Esophagus (tissue), 2 donors: ENCODE measurements at regions not wholly inside any gene's neighbourhood (a gene's known extent, or its start where the extent isn't known, plus 50 kb on each side); places are given as distances from the start of the nearest gene placed in this dataset.

ENCODE experiments used
- H3K27ac ChIP-seq, 2 donors: one replicate each; pipeline ENCODE4 v1.5.1; 2013; ENCODE audit warnings: low read depth in 2 of 2, mild to moderate bottlenecking in 2 of 2, inconsistent platforms in 1 of 2, low read length in 1 of 2, moderate library complexity in 1 of 2
- H3K27me3 ChIP-seq, 2 donors: one replicate each; pipeline ENCODE4 v1.6.1; 2013; ENCODE audit warnings: low read length in 2 of 2, control low read depth in 1 of 2, mild to moderate bottlenecking in 1 of 2; ENCODE audit not compliant: insufficient read depth in 2 of 2, control insufficient read depth in 1 of 2
- H3K36me3 ChIP-seq, 2 donors: one replicate each; pipeline ENCODE4 v1.6.1; 2013; ENCODE audit warnings: low read length in 1 of 2; ENCODE audit not compliant: control insufficient read depth in 2 of 2, insufficient read depth in 2 of 2
- H3K4me1 ChIP-seq, 2 donors: one replicate each; pipeline ENCODE4 v1.6.1; 2013; ENCODE audit warnings: low read length in 1 of 2; ENCODE audit not compliant: control insufficient read depth in 2 of 2, insufficient read depth in 2 of 2
- H3K4me3 ChIP-seq, 2 donors: one replicate each; pipeline ENCODE4 v1.5.1; 2013; ENCODE audit warnings: low read length in 2 of 2, mild to moderate bottlenecking in 2 of 2, low read depth in 1 of 2, moderate library complexity in 1 of 2
- H3K9me3 ChIP-seq, 2 donors: one replicate each; pipeline ENCODE4 v1.6.1; 2013; ENCODE audit warnings: mild to moderate bottlenecking in 2 of 2, low read depth in 1 of 2, low read length in 1 of 2, moderate library complexity in 1 of 2; ENCODE audit not compliant: control insufficient read depth in 2 of 2, insufficient read depth in 1 of 2
- WGBS, 2 donors: extraction: QIAGEN DNeasy Blood & Tissue Kit; methylation state at CpG; one replicate each; pipeline ENCODE4 v1.1.7; 2013; 5-methylcytosine and 5-hydroxymethylcytosine counted together
- donor health status: healthy with polysubstance abuse.
- donor health status: Bipolar disorder and iron deficiency.

DNA sequence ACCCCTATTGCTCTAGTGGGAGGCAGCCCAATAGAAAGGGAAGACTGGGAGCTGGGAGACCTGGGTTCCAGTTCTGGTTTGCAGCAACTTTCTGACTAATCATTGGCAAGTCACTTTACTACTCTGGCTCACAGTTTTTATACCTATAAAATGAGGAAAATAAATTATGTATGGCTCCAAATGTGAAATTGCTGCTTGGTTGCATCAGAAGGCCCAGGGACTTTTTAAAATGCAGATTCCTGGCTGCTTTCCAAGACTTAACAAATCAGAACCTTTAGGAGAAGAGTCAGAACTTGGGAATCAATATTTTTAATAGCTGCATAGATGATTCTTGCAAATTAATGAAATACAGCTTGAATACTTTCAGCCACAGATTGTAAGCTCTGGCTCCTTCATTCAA is 943.9 kb downstream of the EPHA4 start:
- no peaks in the 10 kb centered on the region for H3K9me3 ChIP-seq
- no peak overlapping the region for H3K4me3 ChIP-seq
- no peak overlapping the region for H3K27ac ChIP-seq
- peaks cover 0 to 13% of the 10 kb centered on the region in 2 donors for H3K27me3 ChIP-seq
- H3K36me3 ChIP-seq, result no peaks in the 10 kb centered on the region
- H3K4me1 ChIP-seq, result no peaks in the 10 kb centered on the region

DNA sequence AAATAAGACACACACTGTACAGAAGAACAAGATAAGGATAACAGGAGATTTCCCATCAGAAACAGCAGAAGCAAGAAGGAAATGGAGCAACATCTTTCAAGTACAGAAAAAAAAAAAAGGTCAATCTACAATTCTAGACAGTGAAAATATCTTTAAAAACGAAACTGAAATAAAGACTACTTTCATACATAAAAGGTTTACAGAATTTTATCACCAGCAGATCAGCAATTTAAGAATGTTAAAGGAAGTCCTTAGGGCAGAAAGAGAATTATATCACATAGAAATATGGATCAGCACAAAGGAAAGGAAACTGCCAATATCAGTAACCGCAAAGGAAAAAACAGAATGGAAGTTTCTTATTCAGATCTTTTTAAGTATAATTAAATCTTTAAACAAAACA is 931.0 kb downstream of the EPHA4 start:
- Histone ChIP-seq H3K27me3 (no peaks in the 10 kb centered on the region), H3K4me3 (no peak overlapping the region), H3K36me3 (no peaks in the 10 kb centered on the region), H3K9me3 (no peaks in the 10 kb centered on the region), H3K27ac (no peak overlapping the region), H3K4me1 (no peaks in the 10 kb centered on the region)
- 53 to 64% methylated on average over 2 of the region's 2 CpGs for WGBS, 2 donors

DNA sequence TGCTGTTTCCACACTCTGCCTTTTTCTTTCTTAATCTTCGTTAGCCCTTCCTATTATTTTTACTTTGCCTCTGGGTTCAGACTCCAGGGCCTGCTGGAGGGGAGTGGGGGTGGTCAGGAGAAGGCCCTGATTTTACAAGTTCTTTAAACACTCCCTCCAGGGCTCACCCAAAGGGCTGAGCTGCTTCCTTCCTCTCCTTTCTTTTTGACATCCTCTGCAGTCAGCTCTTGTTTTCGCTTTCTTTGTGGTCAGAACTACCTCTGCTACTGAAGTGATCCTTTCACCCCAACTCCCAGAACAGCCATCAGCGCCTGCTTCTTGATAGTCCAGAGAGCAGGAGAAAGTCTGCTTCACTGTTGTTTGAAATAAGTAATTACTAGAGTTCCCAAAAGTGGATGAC is 925.7 kb downstream of the EPHA4 start:
- Histone ChIP-seq H3K9me3 (no peaks in the 10 kb centered on the region), H3K36me3 (no peaks in the 10 kb centered on the region), H3K4me3 (no peak overlapping the region), H3K4me1 (no peaks in the 10 kb centered on the region), H3K27ac (no peak overlapping the region), H3K27me3 (no peaks in the 10 kb centered on the region)
- WGBS, 2 donors, result 73 to 85% methylated on average over 3 of the region's 3 CpGs

DNA sequence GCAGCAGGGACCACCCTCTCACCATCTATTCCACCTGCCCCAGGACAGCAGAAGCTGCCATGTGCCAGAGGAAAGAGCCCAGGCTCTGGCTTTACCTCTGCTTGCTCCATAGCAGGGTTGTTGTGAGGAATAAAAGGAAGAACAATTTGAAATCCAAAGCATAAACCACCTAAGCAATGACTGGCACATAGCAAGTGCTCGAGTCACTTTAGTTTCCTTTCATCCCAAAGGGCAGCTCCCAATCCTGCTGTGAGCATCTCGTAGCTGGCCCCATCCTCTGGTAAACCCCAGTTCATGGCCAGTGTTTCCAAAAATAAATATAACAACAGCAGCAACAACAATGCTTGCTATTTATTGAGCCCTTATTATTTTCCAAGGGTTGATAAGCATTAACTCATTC is 923.5 kb downstream of the EPHA4 start:
- H3K4me3 ChIP-seq, result no peak overlapping the region
- no peak overlapping the region for H3K27ac ChIP-seq
- H3K27me3 ChIP-seq, result no peaks in the 10 kb centered on the region
- 78 to 85% methylated on average over 2 of the region's 2 CpGs for WGBS, 2 donors
- H3K36me3 ChIP-seq, result no peaks in the 10 kb centered on the region
- no peaks in the 10 kb centered on the region for H3K9me3 ChIP-seq
- H3K4me1 ChIP-seq, result no peaks in the 10 kb centered on the region

DNA sequence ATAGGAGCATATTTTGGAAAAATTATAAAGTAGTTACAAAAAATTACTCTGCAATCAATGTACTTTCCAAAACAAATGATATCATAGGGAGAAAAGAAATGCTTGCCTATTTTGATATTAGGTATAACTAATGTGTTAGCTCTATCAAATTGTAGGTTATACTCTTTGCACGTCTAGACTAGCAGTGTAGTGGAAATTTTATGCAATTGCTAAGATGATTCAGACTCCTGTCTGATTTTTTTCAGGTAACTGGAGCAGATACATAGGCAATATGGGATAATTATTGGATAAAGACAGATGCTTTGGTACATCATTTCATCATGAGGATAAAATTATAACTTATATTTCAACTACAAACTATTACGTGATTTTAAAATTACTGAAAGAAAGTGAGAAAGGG is 918.3 kb downstream of the EPHA4 start:
- H3K4me1 ChIP-seq, result no peaks in the 10 kb centered on the region
- no peaks in the 10 kb centered on the region for H3K27me3 ChIP-seq
- WGBS, 2 donors, result 76 to 86% methylated on average over 2 of the region's 2 CpGs
- no peak overlapping the region for H3K4me3 ChIP-seq
- H3K36me3 ChIP-seq, result no peaks in the 10 kb centered on the region
- no peak overlapping the region for H3K27ac ChIP-seq
- no peaks in the 10 kb centered on the region for H3K9me3 ChIP-seq

DNA sequence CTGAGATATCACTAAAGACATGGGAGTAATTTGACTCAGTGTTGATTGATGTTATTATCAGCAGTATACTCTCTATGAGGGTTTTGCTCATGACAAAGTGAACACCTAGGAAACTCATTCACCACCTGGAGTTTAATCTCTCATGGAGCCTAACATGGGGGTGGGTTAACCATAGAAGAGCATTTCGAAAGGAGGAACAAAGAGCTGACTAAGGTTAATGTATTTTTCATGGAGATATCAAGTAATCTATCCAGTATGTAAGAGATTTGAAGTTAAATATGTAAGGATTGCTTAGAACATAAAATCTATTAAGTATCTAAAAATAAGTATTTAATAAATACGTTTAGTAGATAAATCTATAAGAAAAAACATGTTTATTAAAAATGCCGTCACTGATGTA is 917.8 kb downstream of the EPHA4 start:
- H3K4me3 ChIP-seq, result no peak overlapping the region
- H3K9me3 ChIP-seq, result no peaks in the 10 kb centered on the region
- no peaks in the 10 kb centered on the region for H3K4me1 ChIP-seq
- WGBS, 2 donors, result 86 to 93% methylated on average over 3 of the region's 3 CpGs
- no peak overlapping the region for H3K27ac ChIP-seq
- no peaks in the 10 kb centered on the region for H3K36me3 ChIP-seq
- H3K27me3 ChIP-seq, result no peaks in the 10 kb centered on the region

DNA sequence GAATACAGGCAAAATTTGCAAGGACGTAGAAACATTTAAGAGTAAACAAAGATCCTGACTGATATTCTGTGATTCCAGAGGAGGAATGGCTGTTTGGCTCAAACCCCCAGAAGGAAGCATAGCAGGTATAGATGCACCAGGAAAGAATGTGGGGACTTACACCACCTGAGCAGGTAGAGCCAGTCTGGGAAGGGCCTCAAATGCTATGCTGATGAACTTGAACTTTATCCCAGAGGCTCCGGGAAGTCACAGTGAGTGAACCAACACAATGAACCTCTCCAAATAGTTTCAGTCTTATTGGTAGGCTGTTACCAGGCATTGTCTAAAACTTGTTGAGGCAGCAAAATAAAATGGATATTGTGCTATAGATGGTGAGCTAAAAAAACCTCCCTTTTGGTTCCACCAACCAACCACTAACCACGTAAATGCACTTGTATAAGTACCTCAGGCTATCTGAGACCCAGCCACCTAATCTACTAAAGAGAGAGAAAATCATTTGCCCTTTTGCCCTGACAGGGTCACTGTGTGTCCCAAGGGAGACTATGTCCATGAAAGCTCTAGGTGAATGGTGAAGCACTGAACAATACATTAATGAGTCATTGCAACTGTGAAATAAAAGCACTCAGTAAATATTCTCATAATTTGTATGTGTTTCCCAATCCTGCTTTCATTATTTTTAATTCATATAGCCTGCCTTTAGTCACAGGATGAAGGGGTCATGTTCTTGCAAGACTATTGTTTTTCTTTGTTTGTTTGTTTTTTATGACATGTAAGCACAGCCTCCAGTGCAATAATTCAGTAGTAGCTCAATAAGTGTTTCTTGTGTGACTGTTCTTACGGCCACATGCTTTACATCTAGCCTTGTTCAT is 911.6 kb downstream of the EPHA4 start:
- peak overlapping the region; percentile 81 to 85 for H3K27ac ChIP-seq

DNA sequence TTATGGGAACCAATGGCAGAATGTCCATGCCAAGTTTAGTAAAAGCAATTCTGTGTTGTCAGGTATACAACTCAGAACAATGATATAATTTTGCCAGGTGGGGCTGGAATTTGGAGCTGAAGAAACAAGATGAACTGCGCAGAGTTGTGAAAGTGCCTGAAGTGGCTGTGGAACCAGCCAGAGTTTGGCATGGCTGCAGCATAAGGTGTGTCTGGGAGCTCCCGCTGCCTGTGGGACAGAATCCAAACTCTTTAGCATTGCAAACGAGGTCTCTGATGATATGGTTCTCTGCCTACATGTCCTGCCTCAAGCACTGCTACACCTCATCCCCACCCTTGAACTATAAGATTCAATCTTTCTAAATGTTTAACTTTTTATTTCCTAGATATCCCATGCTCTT is 909.7 kb downstream of the EPHA4 start:
- no peak overlapping the region for H3K4me3 ChIP-seq
- H3K36me3 ChIP-seq, result no peaks in the 10 kb centered on the region
- no peaks in the 10 kb centered on the region for H3K27me3 ChIP-seq
- H3K9me3 ChIP-seq, result no peaks in the 10 kb centered on the region
- no peaks in the 10 kb centered on the region for H3K4me1 ChIP-seq
- 49 to 51% methylated on average over 3 of the region's 3 CpGs for WGBS, 2 donors
- H3K27ac ChIP-seq, result peak overlapping the region; percentile 54 to 64

More for the DNA sequence above, 911.6 kb downstream of the EPHA4 start:
- WGBS, 2 donors, result 44 to 56% methylated on average over 4 of the region's 4 CpGs
- H3K36me3 ChIP-seq, result no peaks in the 10 kb centered on the region
- no peaks in the 10 kb centered on the region for H3K27me3 ChIP-seq
- H3K9me3 ChIP-seq, result no peaks in the 10 kb centered on the region
- H3K4me3 ChIP-seq, result no peak overlapping the region
- no peaks in the 10 kb centered on the region for H3K4me1 ChIP-seq

DNA sequence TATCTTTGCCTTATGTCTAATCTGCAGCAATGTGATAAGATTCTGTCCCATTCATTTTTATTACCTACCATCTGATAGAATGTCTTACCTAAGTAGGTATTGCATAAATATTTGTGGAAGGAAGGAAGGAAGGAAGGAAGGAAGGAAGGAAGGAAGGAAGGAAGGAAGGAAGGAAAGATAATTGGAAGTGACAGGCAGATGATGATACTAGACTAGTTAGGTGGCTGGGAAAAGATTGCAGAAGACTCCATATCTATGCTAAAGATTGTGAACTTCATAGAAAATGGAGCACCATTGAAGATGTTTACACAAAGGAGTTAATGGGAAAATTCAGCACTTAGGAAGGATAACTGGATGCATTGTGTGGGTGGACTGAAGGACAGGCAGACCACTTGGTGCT is 909.0 kb downstream of the EPHA4 start:
- Histone ChIP-seq H3K27me3 (no peaks in the 10 kb centered on the region), H3K4me1 (no peaks in the 10 kb centered on the region), H3K4me3 (no peak overlapping the region), H3K27ac (peak overlapping the region in 1 of 2 donors; percentile 54), H3K9me3 (no peaks in the 10 kb centered on the region), H3K36me3 (no peaks in the 10 kb centered on the region)
